ENCODE measurements at regions not wholly inside any gene's neighbourhood (a gene's known extent, or its start where the extent isn't known, plus 50 kb on each side); places are given as distances from the start of the nearest gene placed in this dataset.

DNA sequence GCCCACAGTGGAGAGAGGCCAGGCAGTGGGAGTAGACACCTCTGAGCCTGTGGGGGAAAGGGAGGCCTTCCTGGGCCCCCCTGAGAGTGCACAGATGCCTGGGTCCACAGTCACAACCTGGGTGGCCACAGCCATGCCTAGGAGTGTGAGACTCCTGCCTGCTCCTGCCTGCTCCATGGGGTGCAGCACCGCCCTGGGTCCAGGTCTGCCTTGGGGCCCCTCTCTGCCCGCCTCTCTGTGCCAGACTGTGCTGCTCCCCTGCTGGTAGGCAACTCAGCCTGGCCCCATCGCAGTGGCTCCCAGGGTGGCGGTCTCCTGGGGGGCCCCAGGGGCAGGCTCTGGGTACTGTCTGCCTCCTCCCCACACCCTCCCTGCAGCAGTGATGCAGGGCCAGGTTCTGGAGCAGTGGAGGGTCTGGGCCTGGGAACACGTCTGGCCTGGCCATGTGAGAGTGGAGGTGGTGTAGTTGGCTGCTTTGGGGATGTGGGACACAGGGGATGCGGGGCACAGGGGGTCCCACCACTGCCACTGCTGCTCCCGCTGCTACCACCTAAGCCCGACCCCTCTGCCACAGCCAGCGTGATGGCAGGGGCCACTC is 60.1 kb upstream of the DLX2 start:
- TF ChIP-seq CTCF (IDR thresholded peaks at IDR 0.05) (no peak), EZH2 (IDR thresholded peaks at IDR 0.05) (no peak), EZH2phosphoT487 (IDR thresholded peaks at IDR 0.05) (no peak)

Data from neural progenitor cell (in vitro differentiated cells).